ENCODE measurements at regions not wholly inside any gene's neighbourhood (a gene's known extent, or its start where the extent isn't known, plus 50 kb on each side); places are given as distances from the start of the nearest gene placed in this dataset.

GRCh38 chr9:78502566-78502965 is 205.6 kb downstream of the PSAT1 start:
- TF ChIP-seq CTCF (IDR thresholded peaks at IDR 0.05) (no peak), POLR2A (IDR thresholded peaks at IDR 0.05) (no peak)
